HepG2 (cell line): ENCODE measurements at regions not wholly inside any gene's neighbourhood (a gene's known extent, or its start where the extent isn't known, plus 50 kb on each side); places are given as distances from the start of the nearest gene placed in this dataset.

ENCODE experiments used
- ATAC-seq: fragments of 200-7000 bp; cut with Tn5 transposase; 3 replicates; pipeline ENCODE4 v1.9.1; 2020; ENCODE audit warnings: mild to moderate bottlenecking, moderate library complexity
- BruUV-seq: library from RNA; stranded (reverse); fragments of 400-500 nt; replicated peaks from 2 replicates; lab custom pipeline; 2021; lab: Mats Ljungman, UMichigan
- CTCF ChIA-PET: fragments of 300-600 bp; formaldehyde crosslinking; extraction: SDS; loops from one replicate; lab custom pipeline; 2021; ENCODE audit warnings: low total read pairs, inconsistent platforms, low intra/inter-chr PET ratio; lab: Yijun Ruan, JAX
- POLR2A ChIA-PET: fragments of 350-600 bp; sonication (Branson Sonifier 250); formaldehyde crosslinking; loops from one replicate; lab custom pipeline; 2020; ENCODE audit warnings: antibody characterized with exemption, inconsistent platforms; lab: Yijun Ruan, JAX
- DNase-seq: peaks from one replicate; pipeline ENCODE4 v3.0.0-alpha.2; 2015; ENCODE audit warnings: low spot score
- FAIRE-seq: peaks from 3 replicates; lab custom pipeline; 2011; peaks lifted over from hg19 to GRCh38; lab: Jason Lieb, UNC
- H2AFZ ChIP-seq: one replicate; pipeline ENCODE4 v1.6.1; 2011; ENCODE audit warnings: low read length, inconsistent platforms
- H3K27ac ChIP-seq: fragments of 300-600 bp; 3 replicates; pipeline ENCODE4 v1.8.0; 2011; ENCODE audit warnings: mixed run types, mild to moderate bottlenecking, mixed read lengths, low read length, inconsistent platforms; ENCODE audit not compliant: insufficient read depth; ENCODE audit errors: extremely low read length
- H3K27me3 ChIP-seq, 2 experiments: fragments of 200-600 bp in 1 of 2; 2 replicates in 1 of 2; 3 replicates in 1 of 2; pipeline versions ENCODE4 v1.6.0 to v1.8.0; 2011; ENCODE audit warnings: low read length in 2 of 2, mild to moderate bottlenecking in 2 of 2, moderate library complexity in 2 of 2, inconsistent platforms in 1 of 2; ENCODE audit not compliant: insufficient read depth in 2 of 2, control insufficient read depth in 1 of 2
- H3K36me3 ChIP-seq, 2 experiments: fragments of 200-600 bp in 1 of 2; replicated peaks in 1 of 2; 2 replicates in 1 of 2; 3 replicates in 1 of 2; pipeline versions ENCODE4 v1.5.1 to v1.8.0; 2011; ENCODE audit warnings: low read length in 2 of 2, inconsistent platforms in 1 of 2; ENCODE audit not compliant: insufficient read depth in 2 of 2, control insufficient read depth in 1 of 2
- H3K4me1 ChIP-seq: 2 replicates; pipeline ENCODE4 v1.5.1; 2012; ENCODE audit warnings: low read length, inconsistent platforms; ENCODE audit not compliant: insufficient read depth
- H3K4me2 ChIP-seq: 2 replicates; pipeline ENCODE4 v1.6.0; 2011; ENCODE audit warnings: low read depth, low read length, inconsistent platforms
- H3K4me3 ChIP-seq, 3 experiments: fragments of 200-600 bp in 1 of 3; sonication (generic), shearing (Covaris generic) in 1 of 3; replicated peaks in 1 of 3; 2 replicates each; pipeline ENCODE4 v1.5.1; 2011 to 2016; ENCODE audit warnings: low read length in 3 of 3, inconsistent platforms in 2 of 3, low read depth in 2 of 3, mild to moderate bottlenecking in 2 of 3, control low read depth in 1 of 3, mixed read lengths in 1 of 3; ENCODE audit not compliant: insufficient read depth in 1 of 3
- H3K79me2 ChIP-seq: one replicate; pipeline ENCODE4 v1.6.1; 2011; ENCODE audit warnings: low read length, inconsistent platforms; ENCODE audit not compliant: insufficient read depth
- H3K9ac ChIP-seq: 2 replicates; pipeline ENCODE4 v1.6.0; 2011; ENCODE audit warnings: mild to moderate bottlenecking, low read depth, low read length, inconsistent platforms; ENCODE audit not compliant: insufficient read depth
- H3K9me3 ChIP-seq: 2 replicates; pipeline ENCODE4 v1.5.1; 2012; ENCODE audit warnings: mild to moderate bottlenecking, low read length
- H4K20me1 ChIP-seq: 2 replicates; pipeline ENCODE4 v1.6.0; 2011; ENCODE audit warnings: inconsistent platforms, mild to moderate bottlenecking, low read length, moderate library complexity; ENCODE audit not compliant: insufficient read depth
- FOXK2 ChIP-seq: fragments of 450-650 bp; IDR thresholded peaks from 2 replicates; pipeline ENCODE4 v1.6.1; 2016
- GABPB1 ChIP-seq: IDR thresholded peaks from 2 replicates; pipeline ENCODE4 v1.6.1; 2016; ENCODE audit warnings: mild to moderate bottlenecking, missing genetic modification reagents, moderate library complexity, missing compliant biosample characterization
- GATAD1 ChIP-seq: IDR thresholded peaks from 2 replicates; pipeline ENCODE4 v1.6.1; 2016; ENCODE audit warnings: missing genetic modification reagents, missing compliant biosample characterization
- NR2F6 ChIP-seq, 2 experiments: IDR thresholded peaks; 2 replicates each; pipeline ENCODE4 v1.6.1; 2016; ENCODE audit warnings: antibody characterized with exemption in 1 of 2, mild to moderate bottlenecking in 1 of 2
- POLR2AphosphoS5 ChIP-seq: IDR thresholded peaks from 2 replicates; pipeline ENCODE4 v1.6.1; 2012; ENCODE audit warnings: low read depth, low read length
- SALL1 ChIP-seq: sonication (generic); formaldehyde crosslinking; IDR thresholded peaks from 2 replicates; pipeline ENCODE4 v1.8.0; 2022; ENCODE audit warnings: mild to moderate bottlenecking, missing genetic modification reagents
- SIN3B ChIP-seq: fragments of 150-350 bp; IDR thresholded peaks from 2 replicates; pipeline ENCODE4 v1.6.1; 2014; ENCODE audit warnings: low read length
- STAG1 ChIP-seq: sonication (generic); formaldehyde crosslinking; IDR thresholded peaks from 2 replicates; pipeline ENCODE4 v1.4.0; 2020; ENCODE audit warnings: missing genetic modification reagents
- ZFX ChIP-seq: sonication (generic); formaldehyde crosslinking; IDR thresholded peaks from 2 replicates; pipeline ENCODE4 v1.4.0; 2020; ENCODE audit warnings: mild to moderate bottlenecking, low read depth, missing genetic modification reagents, moderate library complexity
- ZNF10 ChIP-seq: sonication (generic); formaldehyde crosslinking; IDR thresholded peaks from 2 replicates; pipeline ENCODE4 v1.4.0; 2020; ENCODE audit warnings: mild to moderate bottlenecking, low read depth, missing genetic modification reagents, borderline replicate concordance
- ZNF142 ChIP-seq: sonication (generic); formaldehyde crosslinking; IDR thresholded peaks from 2 replicates; pipeline ENCODE4 v1.4.0; 2020; ENCODE audit warnings: missing genetic modification reagents
- ZNF441 ChIP-seq: sonication (generic); formaldehyde crosslinking; IDR thresholded peaks from 2 replicates; pipeline ENCODE4 v1.7.0; 2021; ENCODE audit warnings: missing genetic modification reagents, borderline replicate concordance
- ZNF891 ChIP-seq: sonication (generic); formaldehyde crosslinking; IDR thresholded peaks from 2 replicates; pipeline ENCODE4 v1.5.0; 2020; ENCODE audit warnings: mild to moderate bottlenecking, missing genetic modification reagents
- in situ Hi-C: cut with HindIII; loops from 2 replicates; pipeline ENCODE4 v1.10.0; 2017; ENCODE audit warnings: low pct_unique_long_range_greater_than_20kb; ENCODE audit not compliant: extremely low pct_ligation_motif_present
- intact Hi-C: fragments of 100-400 bp; cut with micrococcal nuclease; formaldehyde crosslinking; loops from one replicate; pipeline ENCODE4 v1.10.0; 2022; ENCODE audit not compliant: unreplicated experiment
- TF ChIP-seq, protein P1 (sequence below): sonication (generic); formaldehyde crosslinking; IDR thresholded peaks from 2 replicates; pipeline ENCODE4 v1.4.0; 2020; ENCODE audit warnings: missing genetic modification reagents, borderline replicate concordance
- TF ChIP-seq, protein P2 (sequence below): IDR thresholded peaks from 2 replicates; pipeline ENCODE4 v1.6.1; 2016; ENCODE audit warnings: missing compliant biosample characterization, missing genetic modification reagents, borderline replicate concordance

DNA sequence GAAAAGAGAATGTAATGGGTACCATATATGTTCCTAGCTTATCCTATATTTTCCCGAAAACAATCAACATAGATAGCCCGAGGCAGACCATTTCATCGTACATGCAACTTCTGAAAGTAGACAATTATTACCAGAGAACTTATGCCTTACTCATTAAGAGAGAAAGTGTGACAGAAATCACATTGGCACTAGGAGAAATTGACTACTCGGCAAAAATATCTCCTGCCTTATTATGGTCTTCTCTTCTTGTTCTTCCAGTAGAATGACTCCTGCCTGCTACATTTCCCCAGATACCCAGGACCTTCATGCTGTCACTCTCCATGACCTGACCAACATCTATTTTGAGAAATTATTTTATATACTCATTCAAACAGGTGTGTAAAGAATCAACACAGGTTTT lies 1015.7 kb downstream of the TUSC7 start (continued):
- TF ChIP-seq, protein P1, sequence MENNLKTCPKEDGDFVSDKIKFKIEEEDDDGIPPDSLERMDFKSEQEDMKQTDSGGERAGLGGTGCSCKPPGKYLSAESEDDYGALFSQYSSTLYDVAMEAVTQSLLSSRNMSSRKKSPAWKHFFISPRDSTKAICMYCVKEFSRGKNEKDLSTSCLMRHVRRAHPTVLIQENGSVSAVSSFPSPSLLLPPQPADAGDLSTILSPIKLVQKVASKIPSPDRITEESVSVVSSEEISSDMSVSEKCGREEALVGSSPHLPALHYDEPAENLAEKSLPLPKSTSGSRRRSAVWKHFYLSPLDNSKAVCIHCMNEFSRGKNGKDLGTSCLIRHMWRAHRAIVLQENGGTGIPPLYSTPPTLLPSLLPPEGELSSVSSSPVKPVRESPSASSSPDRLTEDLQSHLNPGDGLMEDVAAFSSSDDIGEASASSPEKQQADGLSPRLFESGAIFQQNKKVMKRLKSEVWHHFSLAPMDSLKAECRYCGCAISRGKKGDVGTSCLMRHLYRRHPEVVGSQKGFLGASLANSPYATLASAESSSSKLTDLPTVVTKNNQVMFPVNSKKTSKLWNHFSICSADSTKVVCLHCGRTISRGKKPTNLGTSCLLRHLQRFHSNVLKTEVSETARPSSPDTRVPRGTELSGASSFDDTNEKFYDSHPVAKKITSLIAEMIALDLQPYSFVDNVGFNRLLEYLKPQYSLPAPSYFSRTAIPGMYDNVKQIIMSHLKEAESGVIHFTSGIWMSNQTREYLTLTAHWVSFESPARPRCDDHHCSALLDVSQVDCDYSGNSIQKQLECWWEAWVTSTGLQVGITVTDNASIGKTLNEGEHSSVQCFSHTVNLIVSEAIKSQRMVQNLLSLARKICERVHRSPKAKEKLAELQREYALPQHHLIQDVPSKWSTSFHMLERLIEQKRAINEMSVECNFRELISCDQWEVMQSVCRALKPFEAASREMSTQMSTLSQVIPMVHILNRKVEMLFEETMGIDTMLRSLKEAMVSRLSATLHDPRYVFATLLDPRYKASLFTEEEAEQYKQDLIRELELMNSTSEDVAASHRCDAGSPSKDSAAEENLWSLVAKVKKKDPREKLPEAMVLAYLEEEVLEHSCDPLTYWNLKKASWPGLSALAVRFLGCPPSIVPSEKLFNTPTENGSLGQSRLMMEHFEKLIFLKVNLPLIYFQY (CRISPR knock-in tag): no peak
- TF ChIP-seq SALL1 (CRISPR knock-in tag): no peak

DNA sequence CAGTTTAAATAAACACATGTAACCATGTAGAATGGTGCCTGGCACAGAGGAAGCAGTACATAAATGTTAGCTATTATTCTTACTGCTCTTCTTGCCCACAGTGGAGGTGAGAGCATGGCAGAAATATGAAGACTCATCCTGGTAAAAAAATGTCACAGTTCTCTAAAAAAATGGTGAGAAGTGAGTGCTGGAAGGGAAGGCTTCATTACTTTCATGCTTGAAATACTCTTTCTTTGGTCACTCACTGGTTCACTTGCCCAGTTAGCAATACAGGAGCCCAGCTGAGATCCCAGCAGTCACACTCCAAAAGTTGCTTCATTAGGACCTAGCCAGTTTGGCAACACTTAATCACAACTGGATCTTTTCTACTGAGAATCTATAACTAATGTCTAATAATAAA lies 1017.2 kb downstream of the TUSC7 start:
- CTCF ChIA-PET: no interaction called here
- H3K4me3 ChIP-seq: no peak overlapping the region
- no peaks in the 10 kb centered on the region for H3K9me3 ChIP-seq
- TF ChIP-seq ZNF891 (CRISPR knock-in tag): no peak
- TF ChIP-seq GABPB1 (CRISPR knock-in tag): no peak
- no peak for TF ChIP-seq SALL1 (CRISPR knock-in tag)
- TF ChIP-seq FOXK2: no peak
- no peak for TF ChIP-seq NR2F6 (IDR thresholded peaks at IDR 0.05)
- TF ChIP-seq NR2F6 (CRISPR knock-in tag; IDR thresholded peaks at IDR 0.05): no peak
- TF ChIP-seq POLR2AphosphoS5: no peak
- TF ChIP-seq GATAD1 (CRISPR knock-in tag): no peak
- TF ChIP-seq, protein P2, sequence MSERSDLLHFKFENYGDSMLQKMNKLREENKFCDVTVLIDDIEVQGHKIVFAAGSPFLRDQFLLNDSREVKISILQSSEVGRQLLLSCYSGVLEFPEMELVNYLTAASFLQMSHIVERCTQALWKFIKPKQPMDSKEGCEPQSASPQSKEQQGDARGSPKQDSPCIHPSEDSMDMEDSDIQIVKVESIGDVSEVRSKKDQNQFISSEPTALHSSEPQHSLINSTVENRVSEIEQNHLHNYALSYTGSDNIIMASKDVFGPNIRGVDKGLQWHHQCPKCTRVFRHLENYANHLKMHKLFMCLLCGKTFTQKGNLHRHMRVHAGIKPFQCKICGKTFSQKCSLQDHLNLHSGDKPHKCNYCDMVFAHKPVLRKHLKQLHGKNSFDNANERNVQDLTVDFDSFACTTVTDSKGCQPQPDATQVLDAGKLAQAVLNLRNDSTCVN (CRISPR knock-in tag): no peak
- no peak for TF ChIP-seq SIN3B
- no peak for TF ChIP-seq ZNF10 (CRISPR knock-in tag)
- TF ChIP-seq STAG1 (CRISPR knock-in tag): no peak
- TF ChIP-seq ZFX (CRISPR knock-in tag): no peak
- TF ChIP-seq ZNF441 (CRISPR knock-in tag): no peak
- TF ChIP-seq ZNF142 (CRISPR knock-in tag): no peak
- no peaks in the 10 kb centered on the region for H3K27me3 ChIP-seq
- DNase-seq (no peak), ATAC-seq (no peak), FAIRE-seq (no peak)
- no TSS peak for BruUV-seq
- H2AFZ ChIP-seq: no peak overlapping the region
- no peak overlapping the region for H3K9ac ChIP-seq
- no peaks in the 10 kb centered on the region for H3K4me1 ChIP-seq
- intact Hi-C loops (no loop called here), in situ Hi-C loops (no loop called here)
- POLR2A ChIA-PET: no interaction called here
- H4K20me1 ChIP-seq: no peaks in the 10 kb centered on the region
- H3K27ac ChIP-seq: no peak overlapping the region
- no peaks in the 10 kb centered on the region for H3K79me2 ChIP-seq
- no peak overlapping the region for H3K4me2 ChIP-seq
- no peaks in the 10 kb centered on the region for H3K36me3 ChIP-seq
